Prostate gland (tissue), 2 donors: ENCODE measurements at regions not wholly inside any gene's neighbourhood (a gene's known extent, or its start where the extent isn't known, plus 50 kb on each side); places are given as distances from the start of the nearest gene placed in this dataset.

Experiments
- CTCF ChIP-seq, 4 experiments: fragments of 200-600 bp in 2 of 4; fragments of 450-650 bp in 2 of 4; sonication (generic) in 2 of 4; IDR thresholded peaks; 1 replicate in 3 of 4; 2 replicates in 1 of 4; pipeline ENCODE4 v1.5.1; 2016 to 2019; ENCODE audit warnings: antibody characterized with exemption in 4 of 4, mild to moderate bottlenecking in 2 of 4, moderate library complexity in 2 of 4
- POLR2A ChIP-seq: fragments of 450-650 bp; IDR thresholded peaks from one replicate; pipeline ENCODE4 v1.6.1; 2016; ENCODE audit warnings: antibody characterized with exemption, mild to moderate bottlenecking
- POLR2AphosphoS5 ChIP-seq: sonication (generic); formaldehyde crosslinking; IDR thresholded peaks from one replicate; pipeline ENCODE4 v1.6.1; 2017; ENCODE audit warnings: antibody characterized with exemption

- TF ChIP-seq CTCF (IDR thresholded peaks at IDR 0.05) (no peak), POLR2AphosphoS5 (no peak), POLR2A (no peak)
Observed at GRCh38 chr2:59734743-59735142, 818.7 kb downstream of the BCL11A start.
